Left ventricle myocardium superior (tissue), 1 donor: ENCODE measurements at regions not wholly inside any gene's neighbourhood (a gene's known extent, or its start where the extent isn't known, plus 50 kb on each side); places are given as distances from the start of the nearest gene placed in this dataset.
"Not testable (repeated sequence)": the region's sequence is repeated elsewhere in the genome, so short reads cannot be mapped to it uniquely, and the experiment has no call there.

Experiments used
- ATAC-seq: fragments of 200-7000 bp; cut with Tn5 transposase; one replicate; pipeline ENCODE4 v1.9.1; 2020; ENCODE audit warnings: mild to moderate bottlenecking, moderate library complexity
- DNase-seq: peaks from one replicate; pipeline ENCODE4 v3.0.0-alpha.2; 2020
- intact Hi-C: fragments of 100-400 bp; cut with micrococcal nuclease; formaldehyde crosslinking; loops from one replicate; pipeline ENCODE4 v1.11.0; 2022
- donor health status: DM: no; HTN: yes; CAD: no; lungs with severe emphysema.

DNA sequence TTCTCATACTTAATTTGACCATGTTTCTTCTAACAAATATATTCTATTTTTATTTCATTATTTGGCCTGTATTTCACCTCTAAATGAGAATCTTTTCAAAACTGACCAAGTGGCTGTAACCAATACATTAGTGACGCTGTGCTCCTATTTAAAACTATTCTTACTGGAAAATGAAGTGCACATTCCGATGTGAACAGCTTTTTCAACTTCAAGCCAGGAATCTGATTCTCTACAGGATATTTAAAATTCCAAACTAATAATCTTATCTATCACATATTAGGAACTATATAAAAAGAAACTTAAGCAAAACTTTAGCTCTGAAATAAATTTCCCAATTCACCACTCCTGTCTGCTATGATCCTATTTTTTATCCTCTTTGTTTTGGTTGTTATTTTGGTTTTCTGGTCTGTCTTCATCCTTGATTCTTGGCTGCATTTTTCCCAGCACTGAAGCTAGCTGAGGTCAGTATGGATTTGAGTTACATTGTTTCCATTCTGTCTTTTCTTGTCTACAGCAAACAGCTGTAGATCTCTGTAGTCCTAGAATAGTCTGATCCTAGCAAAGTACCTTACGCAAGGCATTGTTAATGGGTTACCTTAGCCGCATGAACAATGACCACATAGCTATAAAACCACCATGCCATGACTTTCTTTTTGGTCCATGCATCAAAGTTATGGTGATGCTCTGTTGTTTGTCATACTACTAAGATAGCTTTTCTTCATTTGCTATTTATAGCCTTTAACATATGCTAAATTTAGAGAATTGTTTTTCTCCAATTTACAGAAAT is 748.6 kb upstream of the SPRY2 start:
- intact Hi-C loops: no loop called here
- ATAC-seq: no peak
- no peak for DNase-seq

DNA sequence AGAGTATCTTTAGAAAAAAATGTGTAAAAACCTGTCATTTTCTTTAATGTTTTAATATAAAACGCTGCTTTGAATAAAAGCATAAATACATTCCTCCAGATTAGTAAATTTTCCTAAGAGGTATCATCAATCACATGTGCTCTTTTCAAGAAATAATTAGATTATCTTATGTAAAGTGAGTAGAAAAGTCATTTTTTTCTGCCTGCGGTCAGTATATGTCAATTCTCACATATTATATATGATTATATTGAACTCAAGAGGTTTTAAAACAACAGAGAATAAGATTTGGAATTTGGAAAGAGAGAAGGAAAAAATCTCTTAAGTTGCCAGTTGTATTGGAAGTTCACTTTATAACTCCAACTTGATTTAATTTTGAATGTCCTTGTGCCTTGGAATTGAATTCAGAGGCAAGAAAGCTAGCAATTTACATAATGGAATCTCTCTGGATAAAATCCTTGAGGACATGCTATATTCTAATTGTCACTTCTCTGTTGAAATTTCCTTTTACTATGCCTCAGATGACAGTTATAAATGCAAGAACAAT is 740.1 kb upstream of the SPRY2 start:
- DNase-seq: no peak
- intact Hi-C loops: no loop called here
- no peak for ATAC-seq

DNA sequence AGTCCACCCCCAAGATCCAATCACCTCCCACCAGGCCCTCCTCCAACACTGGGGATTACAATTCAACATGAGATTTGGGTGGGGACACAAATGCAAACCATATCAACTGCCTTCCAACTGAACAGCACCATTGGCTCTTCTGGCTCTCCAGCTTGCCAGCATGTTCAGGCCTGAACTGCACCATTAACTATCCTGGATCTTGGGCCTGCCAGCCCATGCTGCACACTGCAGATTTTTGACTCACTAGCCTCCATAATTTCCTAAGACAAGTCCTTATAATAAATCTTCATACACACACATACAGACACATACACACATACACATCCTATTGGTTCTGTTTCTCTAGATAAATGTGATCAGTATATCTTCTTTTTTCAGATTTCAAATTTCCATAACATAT is 737.1 kb upstream of the SPRY2 start:
- DNase-seq (no peak), ATAC-seq (no peak)
- intact Hi-C loops: no loop called here

DNA sequence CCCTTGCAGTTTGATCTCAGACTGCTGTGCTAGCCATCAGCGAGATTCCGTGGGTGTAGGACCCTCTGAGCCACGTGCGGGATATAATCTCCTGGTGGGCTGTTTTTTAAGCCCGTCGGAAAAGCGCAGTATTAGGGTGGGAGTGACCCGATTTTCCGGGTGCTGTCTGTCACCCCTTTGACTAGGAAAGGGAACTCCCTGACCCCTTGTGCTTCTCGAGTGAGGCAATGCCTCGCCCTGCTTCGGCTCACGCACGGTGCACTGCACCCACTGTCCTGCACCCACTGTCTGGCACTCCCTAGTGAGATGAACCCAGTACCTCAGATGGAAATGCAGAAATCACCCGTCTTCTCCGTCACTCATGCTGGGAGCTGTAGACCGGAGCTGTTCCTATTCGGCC is 728.9 kb upstream of the SPRY2 start:
- ATAC-seq, intact Hi-C loops: not testable (repeated sequence)

DNA sequence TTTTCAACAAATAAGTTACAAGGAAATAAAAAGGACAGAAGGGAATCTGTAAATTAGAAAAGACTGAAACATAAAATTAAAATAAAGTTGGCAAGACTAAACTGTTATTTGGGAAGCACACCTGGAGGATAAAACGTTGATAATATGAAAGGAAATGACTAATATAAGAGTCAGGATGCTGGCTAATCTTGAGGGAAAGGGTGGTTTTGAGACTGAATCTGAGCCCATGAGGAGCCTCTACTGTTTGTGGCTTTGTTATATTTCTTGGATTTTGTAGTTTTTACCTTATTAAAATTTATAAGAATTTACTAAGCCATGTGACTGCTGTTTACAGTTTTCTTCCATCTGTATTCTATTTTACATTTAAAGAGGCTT is 718.0 kb upstream of the SPRY2 start:
- intact Hi-C loops: no loop called here
- ATAC-seq (no peak), DNase-seq (no peak)

More for the DNA sequence above, 728.9 kb upstream of the SPRY2 start:
- DNase-seq: not testable (repeated sequence)

DNA sequence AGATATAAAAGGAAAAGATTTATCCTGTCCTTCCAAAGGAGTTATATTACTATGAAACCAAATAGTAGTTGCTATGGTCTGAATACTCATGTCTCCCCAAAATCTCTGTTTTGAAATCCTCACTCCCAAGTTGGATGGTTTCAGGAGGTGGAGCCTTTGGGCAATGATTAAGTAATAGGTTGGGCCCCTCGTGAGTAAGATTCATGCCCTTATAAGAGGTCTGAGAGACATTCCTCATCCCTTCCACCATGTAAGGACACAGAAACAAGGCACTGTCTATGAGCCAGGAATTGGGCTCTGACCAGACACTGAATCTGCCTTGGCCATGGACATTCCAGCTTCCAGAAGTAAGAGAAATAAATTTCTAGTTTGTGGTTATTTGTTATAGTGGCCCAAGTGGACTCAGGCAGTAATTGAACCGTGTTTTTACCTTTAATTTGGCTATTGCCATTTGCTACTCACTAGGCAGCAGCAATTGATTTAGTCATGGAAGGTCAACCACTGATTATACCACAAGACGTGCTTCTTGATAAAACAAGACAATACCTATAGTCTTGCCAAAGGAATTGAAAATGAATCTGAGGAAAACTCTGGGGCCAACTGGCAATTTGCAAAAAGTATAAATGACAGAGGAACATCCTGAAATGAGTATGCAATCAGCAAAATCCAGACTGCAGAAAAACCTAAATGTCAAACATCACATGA is 717.4 kb upstream of the SPRY2 start:
- no peak for DNase-seq
- intact Hi-C loops: no loop called here
- ATAC-seq: no peak

DNA sequence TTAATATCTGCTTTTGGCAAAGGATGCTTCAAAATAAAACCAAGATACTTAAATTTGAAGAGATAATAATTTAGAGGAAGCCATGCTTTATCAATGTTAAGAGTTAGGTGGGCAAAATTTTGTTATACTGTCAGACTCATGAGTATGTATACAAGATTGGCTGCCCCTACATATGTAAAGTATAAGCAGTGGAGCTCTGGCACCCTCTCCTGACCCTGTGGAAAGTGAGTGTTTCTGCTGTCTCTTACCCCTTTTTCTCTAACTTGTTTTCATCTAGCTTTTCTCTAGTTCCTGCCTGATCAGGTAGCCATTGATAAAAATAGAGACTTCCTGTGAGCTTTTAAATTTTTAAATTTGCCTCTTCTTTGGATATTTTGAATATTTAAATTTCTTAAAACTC is 710.9 kb upstream of the SPRY2 start:
- ATAC-seq (no peak), DNase-seq (no peak)
- intact Hi-C loops: no loop called here

DNA sequence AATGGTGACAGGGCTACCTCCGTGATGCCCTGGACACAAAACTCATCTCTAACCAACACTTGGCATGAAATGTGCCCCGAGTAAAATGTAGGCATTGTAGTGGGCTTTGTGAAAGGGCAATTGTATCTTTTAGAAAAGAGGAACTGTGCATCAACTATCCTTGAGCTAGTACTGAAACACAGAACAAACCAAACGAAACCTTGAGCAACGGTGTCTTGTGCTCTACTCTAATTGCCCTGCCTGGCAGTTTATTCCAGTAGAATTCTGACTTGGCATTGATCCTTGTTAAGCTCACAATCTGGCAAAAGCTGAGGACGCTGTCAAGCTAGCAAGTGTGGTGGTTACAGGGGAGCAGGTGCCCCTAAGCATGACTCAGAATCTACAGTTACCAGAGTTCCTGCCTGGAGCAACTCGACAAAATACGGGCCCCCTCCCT is 707.1 kb upstream of the SPRY2 start:
- no peak for DNase-seq
- ATAC-seq: no peak
- intact Hi-C loops: no loop called here

DNA sequence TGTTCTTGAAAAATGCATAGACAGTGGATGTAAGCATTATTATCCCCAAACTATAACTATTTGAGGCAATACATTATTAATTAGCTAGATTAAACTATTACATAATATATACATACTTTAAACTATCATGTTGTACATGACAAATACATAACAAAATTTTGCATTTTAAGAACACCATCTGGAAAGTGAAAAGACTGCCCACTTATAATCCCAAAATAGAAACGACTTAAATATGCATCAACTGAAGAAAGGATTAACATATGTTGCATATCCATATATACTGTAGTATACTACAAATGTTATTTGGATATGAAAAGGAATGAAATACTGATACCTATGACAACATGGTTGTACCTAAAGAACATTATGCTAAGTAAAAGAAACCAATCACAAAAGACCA is 700.8 kb upstream of the SPRY2 start:
- no peak for ATAC-seq
- intact Hi-C loops: no loop called here
- DNase-seq: no peak

DNA sequence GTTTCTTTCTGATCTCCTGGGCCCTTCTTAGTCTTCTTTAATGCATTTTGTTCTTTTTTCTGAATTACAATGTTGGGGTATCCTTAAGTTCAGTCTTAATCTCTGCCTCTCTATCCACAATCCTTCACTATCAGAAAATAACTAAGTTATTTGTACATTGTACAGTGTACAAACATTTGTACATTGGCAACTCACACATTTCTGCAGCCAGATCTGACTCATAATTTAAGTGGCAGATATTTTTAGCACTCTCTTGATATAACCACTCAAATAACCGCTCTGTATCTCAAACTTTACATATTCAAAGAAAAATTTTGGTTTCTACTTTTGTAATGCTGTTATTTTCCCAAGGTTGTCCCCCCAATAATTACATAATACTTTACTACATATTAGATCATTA is 691.1 kb upstream of the SPRY2 start:
- ATAC-seq (no peak), DNase-seq (no peak)
- intact Hi-C loops: no loop called here

DNA sequence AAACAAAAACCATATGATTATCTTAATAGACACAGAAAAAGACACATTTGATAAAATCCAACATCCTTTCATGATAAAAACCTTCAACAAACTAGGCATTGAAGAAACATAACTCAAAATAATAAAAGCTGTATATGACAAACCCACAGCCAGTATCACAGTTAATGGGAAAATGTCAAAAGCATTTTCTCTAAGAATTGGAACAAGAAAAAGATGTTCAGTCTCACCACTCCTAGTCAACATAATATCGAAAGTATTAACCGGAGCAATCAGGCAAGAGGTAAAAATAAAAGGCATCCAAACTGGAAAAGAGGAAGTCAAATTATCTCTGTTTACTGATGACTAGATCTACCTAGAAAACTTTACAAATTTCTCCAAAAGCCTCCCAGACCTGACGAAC is 684.2 kb upstream of the SPRY2 start:
- ATAC-seq (no peak), DNase-seq (no peak)
- intact Hi-C loops: no loop called here

DNA sequence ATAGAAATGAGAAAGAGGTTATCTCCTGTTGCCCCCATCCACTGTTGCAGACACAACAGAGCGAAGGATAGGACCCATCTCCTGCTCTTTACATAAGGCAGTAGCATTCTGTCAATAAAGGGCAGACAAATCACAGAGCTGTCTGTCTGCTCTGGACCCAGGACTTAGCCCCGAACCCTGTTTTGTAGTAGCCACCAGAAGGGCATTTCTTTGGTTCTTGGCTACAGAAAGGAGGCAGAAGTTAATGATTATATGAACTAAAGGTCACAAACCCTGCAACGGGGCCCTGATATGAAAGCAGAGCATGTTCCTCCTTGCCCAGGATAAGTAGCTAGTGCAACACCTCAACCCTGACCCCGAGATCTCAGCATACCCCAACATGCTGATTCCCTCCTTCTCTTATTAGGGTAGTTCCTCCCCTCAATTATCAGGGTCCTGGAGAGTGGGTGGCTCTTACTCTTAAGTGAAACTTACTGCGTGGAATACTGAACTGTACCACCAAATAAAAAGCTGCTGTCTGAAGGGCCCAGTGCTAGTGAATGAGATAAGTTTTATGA is 680.4 kb upstream of the SPRY2 start:
- no peak for DNase-seq
- intact Hi-C loops: no loop called here
- no peak for ATAC-seq

DNA sequence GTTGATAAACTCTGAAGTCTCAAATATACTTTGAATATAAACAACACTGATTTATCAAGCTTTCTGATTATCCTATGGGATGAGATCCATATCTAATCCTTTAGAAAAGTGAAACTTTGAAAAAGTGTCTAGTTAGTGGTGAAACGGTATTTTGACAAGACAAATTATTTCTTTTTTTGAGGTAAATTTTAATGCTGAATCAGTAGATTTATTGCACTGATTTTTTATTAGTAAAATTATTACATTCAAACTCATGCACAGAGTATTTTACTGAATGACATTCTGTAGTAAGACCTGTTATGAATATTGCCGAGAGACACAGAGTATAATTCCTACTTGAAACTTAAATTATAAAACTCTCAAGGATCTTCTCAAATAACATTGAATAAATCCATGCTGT is 679.1 kb upstream of the SPRY2 start:
- DNase-seq: no peak
- ATAC-seq: no peak
- intact Hi-C loops: no loop called here

DNA sequence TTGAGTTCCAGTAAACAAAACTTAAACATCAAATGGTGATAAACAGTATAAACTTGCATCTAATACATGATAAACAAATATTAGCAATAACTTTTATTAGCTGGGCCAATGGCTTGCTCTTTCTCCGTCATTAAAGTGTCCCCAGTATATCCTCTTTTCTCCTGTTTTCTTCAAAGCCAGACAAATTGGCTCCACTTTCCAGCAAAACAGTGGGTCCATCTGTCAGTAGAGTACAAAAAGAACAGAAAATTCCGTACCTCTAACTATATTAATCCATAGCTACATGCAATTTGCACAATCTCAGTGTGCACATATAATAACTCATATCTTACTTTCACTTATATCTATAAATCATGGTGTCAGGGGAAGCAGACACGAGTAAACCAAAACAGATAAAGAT is 678.0 kb upstream of the SPRY2 start:
- intact Hi-C loops: no loop called here
- DNase-seq: no peak
- no peak for ATAC-seq

DNA sequence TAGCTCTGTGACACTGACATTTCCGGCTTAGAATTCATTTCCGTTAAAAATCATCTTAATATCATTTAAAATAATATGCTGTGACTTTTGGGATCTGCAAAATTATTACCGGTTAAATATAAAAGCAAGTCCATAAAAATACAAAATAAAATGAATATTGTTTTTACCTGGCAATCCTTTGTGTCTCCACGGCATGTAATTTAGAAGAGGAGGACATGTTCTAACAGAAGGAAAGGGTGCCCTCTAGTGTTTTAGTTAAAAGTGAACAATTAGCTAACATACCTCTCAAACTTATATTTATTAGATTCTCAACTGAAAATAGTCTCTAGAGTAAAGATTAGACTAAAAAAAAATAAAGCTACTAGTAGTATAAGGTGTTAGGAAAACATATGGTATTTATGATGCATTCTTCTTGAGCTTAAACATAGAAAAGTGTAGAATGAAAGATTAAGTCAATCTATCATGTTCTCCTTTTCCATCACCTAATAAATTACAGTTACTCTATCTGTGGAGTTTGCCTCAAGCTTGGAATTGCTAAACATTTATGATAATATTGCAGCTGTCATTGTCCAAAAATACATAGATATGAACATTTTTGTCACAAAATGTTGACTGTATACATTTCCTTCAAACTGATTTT is 676.7 kb upstream of the SPRY2 start:
- ATAC-seq (peak; percentile 56), DNase-seq (no peak)
- intact Hi-C loops: no loop called here

DNA sequence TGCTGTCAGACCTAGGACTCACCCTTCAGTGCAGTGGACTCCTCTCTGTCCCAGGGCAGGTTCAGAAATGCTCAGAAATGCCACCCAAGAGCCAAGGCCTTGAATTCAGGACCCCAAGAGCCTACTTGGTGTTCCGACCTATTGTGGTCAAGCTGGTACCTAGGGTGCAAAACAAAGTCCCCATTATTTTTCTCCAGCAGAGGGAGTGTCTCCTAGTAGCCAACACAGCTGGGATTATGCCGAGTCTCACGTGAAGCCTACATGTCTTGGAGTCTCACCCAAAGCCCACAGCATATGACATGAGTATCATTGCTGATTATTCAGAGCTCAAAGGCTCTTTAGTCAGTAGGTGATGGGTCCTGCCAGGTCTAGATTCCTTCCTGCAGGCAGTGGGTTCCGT is 671.1 kb upstream of the SPRY2 start:
- ATAC-seq (no peak), DNase-seq (no peak)
- intact Hi-C loops: no loop called here

DNA sequence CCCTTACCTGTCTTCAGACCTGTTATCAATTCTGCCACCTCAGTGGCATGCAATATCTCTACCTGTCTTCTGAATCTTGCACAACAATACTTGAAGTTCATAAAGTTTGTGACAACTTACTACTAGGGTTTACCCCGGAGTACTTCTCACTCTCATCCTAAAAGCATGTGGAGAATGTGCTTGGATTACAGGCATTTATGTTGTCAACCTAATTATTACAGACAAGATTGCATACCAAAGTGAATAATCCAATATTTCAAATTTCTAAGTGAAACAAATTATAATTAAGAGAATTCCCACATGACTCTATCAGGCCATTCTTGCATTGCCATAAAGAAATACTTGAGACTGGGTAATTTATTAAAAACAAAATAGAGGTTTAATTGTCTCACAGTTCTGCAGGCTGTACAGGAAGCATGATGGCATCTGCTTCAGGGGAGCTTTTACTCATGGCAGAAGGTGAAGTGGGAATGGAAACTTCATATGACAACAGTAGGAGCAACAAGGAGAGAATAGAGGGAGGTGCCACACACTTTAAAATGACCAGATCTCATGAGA is 661.0 kb upstream of the SPRY2 start:
- intact Hi-C loops: no loop called here
- ATAC-seq (no peak), DNase-seq (no peak)

DNA sequence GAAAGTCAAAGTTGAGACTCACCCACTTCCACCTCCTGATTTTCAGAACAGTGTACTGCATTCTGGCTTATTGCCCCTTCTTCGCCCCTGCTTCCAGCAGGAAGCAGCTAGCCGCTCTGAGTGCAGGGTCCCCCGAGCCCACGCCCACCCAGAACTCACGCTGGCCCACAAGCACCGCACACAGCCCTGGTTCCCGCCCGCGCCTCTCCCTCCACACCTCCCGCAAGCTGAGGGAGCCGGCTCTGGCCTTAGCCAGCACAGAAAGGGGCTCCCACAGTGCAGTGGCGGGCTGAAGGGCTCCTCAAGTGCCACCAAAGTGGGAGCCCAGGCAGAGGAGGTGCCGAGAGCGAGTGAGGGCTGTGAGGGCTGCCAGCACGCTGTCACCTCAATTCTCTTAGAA is 657.7 kb upstream of the SPRY2 start:
- intact Hi-C loops, DNase-seq, ATAC-seq: not testable (repeated sequence)

DNA sequence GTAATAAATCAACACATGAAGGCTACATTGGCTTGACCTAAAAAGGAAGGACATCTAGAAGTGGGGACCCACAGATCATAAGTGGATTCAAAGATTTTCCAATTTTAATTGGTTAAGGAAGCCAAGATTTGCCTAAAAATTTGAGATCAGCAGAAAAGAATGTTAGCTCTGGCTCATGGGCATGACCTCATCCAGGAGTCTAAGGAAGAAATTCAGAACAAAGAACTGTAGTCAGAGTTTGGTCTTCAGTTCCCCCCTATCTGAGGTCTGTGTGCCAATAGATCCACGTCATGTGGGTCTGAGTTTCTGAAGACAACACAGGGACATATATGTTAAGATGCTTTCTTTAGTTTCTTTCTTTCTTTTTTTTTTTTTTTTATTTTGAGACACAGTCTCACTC is 648.8 kb upstream of the SPRY2 start:
- ATAC-seq: no peak
- DNase-seq: no peak
- intact Hi-C loops: no loop called here

DNA sequence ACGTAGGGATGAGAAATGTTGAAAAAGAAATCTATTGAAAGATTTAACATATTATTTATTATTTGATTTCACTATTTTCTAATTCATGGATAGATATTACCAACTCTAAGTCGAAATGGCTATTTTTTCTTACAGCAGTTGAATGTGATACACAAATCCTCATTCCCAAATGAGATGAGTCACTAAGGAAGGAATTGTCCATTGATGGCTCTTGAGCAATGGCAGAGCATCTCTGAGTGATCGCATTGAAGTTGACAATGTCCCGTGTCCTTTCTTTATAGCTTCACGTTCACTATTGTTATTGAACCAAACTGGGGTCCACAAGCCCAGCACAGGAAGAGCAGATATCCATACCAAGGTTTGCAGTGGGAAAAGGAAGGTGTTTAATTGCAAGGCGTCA is 648.3 kb upstream of the SPRY2 start:
- intact Hi-C loops: no loop called here
- ATAC-seq: no peak
- no peak for DNase-seq
